OCI-LY1 (cell line): ENCODE measurements at regions not wholly inside any gene's neighbourhood (a gene's known extent, or its start where the extent isn't known, plus 50 kb on each side); places are given as distances from the start of the nearest gene placed in this dataset.
"Not testable (repeated sequence)": the region's sequence is repeated elsewhere in the genome, so short reads cannot be mapped to it uniquely, and the experiment has no call there.

Experiments
- H2AFZ ChIP-seq: fragments of 200-600 bp; sonication (generic), shearing (Covaris generic); 2 replicates; pipeline ENCODE4 v1.6.0; 2014; ENCODE audit warnings: antibody characterized with exemption, mild to moderate bottlenecking, low read length
- H3F3A ChIP-seq: fragments of 200-600 bp; sonication (generic), shearing (Covaris generic); 2 replicates; pipeline ENCODE4 v1.6.0; 2014; ENCODE audit warnings: mild to moderate bottlenecking, antibody characterized with exemption, low read length, moderate library complexity; ENCODE audit not compliant: insufficient read depth
- H3K27ac ChIP-seq: fragments of 200-600 bp; sonication (generic); 2 replicates; pipeline ENCODE4 v1.5.1; 2014; ENCODE audit warnings: low read length, mixed run types, mild to moderate bottlenecking, low read depth; ENCODE audit not compliant: poor library complexity, severe bottlenecking
- H3K27me3 ChIP-seq: fragments of 200-600 bp; sonication (generic); 2 replicates; pipeline ENCODE4 v1.6.0; 2014; ENCODE audit warnings: antibody characterized with exemption, mild to moderate bottlenecking, low read length, moderate library complexity; ENCODE audit not compliant: insufficient read depth
- H3K36me3 ChIP-seq: fragments of 200-600 bp; sonication (generic); 2 replicates; pipeline ENCODE4 v1.6.1; 2014; ENCODE audit warnings: mild to moderate bottlenecking, antibody characterized with exemption, low read length, moderate library complexity, mixed read lengths; ENCODE audit not compliant: insufficient read depth
- H3K4me1 ChIP-seq: fragments of 200-600 bp; sonication (generic); 2 replicates; pipeline ENCODE4 v1.5.1; 2014; ENCODE audit warnings: mild to moderate bottlenecking, low read length, moderate library complexity; ENCODE audit not compliant: insufficient read depth, severe bottlenecking
- H3K4me2 ChIP-seq: fragments of 200-600 bp; sonication (generic), shearing (Covaris generic); 2 replicates; pipeline ENCODE4 v1.6.1; 2014; ENCODE audit warnings: low read length
- H3K4me3 ChIP-seq: fragments of 200-600 bp; sonication (generic); 2 replicates; pipeline ENCODE4 v1.5.1; 2014; ENCODE audit warnings: low read length, low read depth, mild to moderate bottlenecking, mixed read lengths; ENCODE audit not compliant: poor library complexity, severe bottlenecking
- H3K79me2 ChIP-seq: fragments of 200-600 bp; shearing (Covaris generic); 2 replicates; pipeline ENCODE4 v1.6.1; 2016; ENCODE audit warnings: mixed run types, low read length, mixed read lengths; ENCODE audit not compliant: insufficient read depth
- H3K9ac ChIP-seq: fragments of 200-600 bp; sonication (generic), shearing (Covaris generic); 2 replicates; pipeline ENCODE4 v1.6.1; 2014; ENCODE audit warnings: mild to moderate bottlenecking, low read length, mixed read lengths
- H3K9me2 ChIP-seq: fragments of 200-600 bp; sonication (generic), shearing (Covaris generic); 2 replicates; pipeline ENCODE4 v1.6.1; 2014; ENCODE audit warnings: low read depth, mild to moderate bottlenecking, low read length, mixed read lengths
- H3K9me3 ChIP-seq: fragments of 200-600 bp; shearing (Covaris generic); 2 replicates; pipeline ENCODE4 v1.6.1; 2014; ENCODE audit warnings: low read length, mixed read lengths
- H4K20me1 ChIP-seq: fragments of 200-600 bp; sonication (generic), shearing (Covaris generic); 2 replicates; pipeline ENCODE4 v1.6.0; 2016; ENCODE audit warnings: mild to moderate bottlenecking, low read length; ENCODE audit not compliant: insufficient read depth
- CTCF ChIP-seq: fragments of 200-600 bp; sonication (generic), shearing (Covaris generic); IDR thresholded peaks from 2 replicates; pipeline ENCODE4 v1.5.1; 2017; ENCODE audit warnings: mild to moderate bottlenecking, antibody characterized with exemption, low read length, moderate library complexity, mixed read lengths
- EZH2 ChIP-seq: fragments of 200-600 bp; sonication (generic), shearing (Covaris generic); IDR thresholded peaks from 2 replicates; pipeline ENCODE4 v1.8.0; 2017; ENCODE audit warnings: borderline replicate concordance, mixed run types, mild to moderate bottlenecking, antibody characterized with exemption, low read length, moderate library complexity, mixed read lengths

- no peak overlapping the region for H3K27ac ChIP-seq
- peaks cover 7% of the 10 kb centered on the region for H3K9me3 ChIP-seq
- no peak overlapping the region for H3K4me2 ChIP-seq
- H3F3A ChIP-seq = no peaks in the 10 kb centered on the region
- H3K79me2 ChIP-seq = no peaks in the 10 kb centered on the region
- H3K9ac ChIP-seq = no peak overlapping the region
- no peak overlapping the region for H3K4me3 ChIP-seq
- H3K4me1 ChIP-seq = no peaks in the 10 kb centered on the region
- H3K27me3 ChIP-seq = 0 out of 2 replicates have a peak, but pooled peaks cover 3% of the 10 kb centered on the region
- H3K36me3 ChIP-seq = no peaks in the 10 kb centered on the region
- H2AFZ ChIP-seq = no peak overlapping the region
- no peaks in the 10 kb centered on the region for H4K20me1 ChIP-seq
- TF ChIP-seq CTCF (no peak), EZH2 (no peak)
- no peaks in the 10 kb centered on the region for H3K9me2 ChIP-seq
Observed at GRCh38 chr10:28449926-28450325, 83.0 kb upstream of the WAC start.

GRCh38 chr10:28453926-28454325, 79.0 kb upstream of the WAC start:
- no peaks in the 10 kb centered on the region for H3K36me3 ChIP-seq
- no peaks in the 10 kb centered on the region for H4K20me1 ChIP-seq
- H3K27ac ChIP-seq = no peak overlapping the region
- H3K27me3 ChIP-seq = no peaks in the 10 kb centered on the region
- no peak overlapping the region for H3K4me2 ChIP-seq
- no peaks in the 10 kb centered on the region for H3F3A ChIP-seq
- no peak overlapping the region for H3K9ac ChIP-seq
- peaks cover 7% of the 10 kb centered on the region for H3K9me3 ChIP-seq
- no peak overlapping the region for H2AFZ ChIP-seq
- H3K79me2 ChIP-seq = no peaks in the 10 kb centered on the region
- TF ChIP-seq EZH2 (no peak), CTCF (no peak)
- no peaks in the 10 kb centered on the region for H3K4me1 ChIP-seq
- no peak overlapping the region for H3K4me3 ChIP-seq
- H3K9me2 ChIP-seq = no peaks in the 10 kb centered on the region

- H3K79me2 ChIP-seq = no peaks in the 10 kb centered on the region
- H3K4me2 ChIP-seq = no peak overlapping the region
- H3K27me3 ChIP-seq = no peaks in the 10 kb centered on the region
- H3K9me3 ChIP-seq = peaks cover 7% of the 10 kb centered on the region
- no peak for TF ChIP-seq CTCF
- TF ChIP-seq EZH2 = no peak
- no peak overlapping the region for H3K9ac ChIP-seq
- H3K4me3 ChIP-seq = no peak overlapping the region
- H4K20me1 ChIP-seq = no peaks in the 10 kb centered on the region
- no peak overlapping the region for H3K27ac ChIP-seq
- no peaks in the 10 kb centered on the region for H3F3A ChIP-seq
- H3K9me2 ChIP-seq = no peaks in the 10 kb centered on the region
- H3K36me3 ChIP-seq = no peaks in the 10 kb centered on the region
- H2AFZ ChIP-seq = no peak overlapping the region
- H3K4me1 ChIP-seq = no peaks in the 10 kb centered on the region
Observed at GRCh38 chr10:28457110-28457509, 75.8 kb upstream of the WAC start.

GRCh38 chr10:28457873-28458272, 75.0 kb upstream of the WAC start:
- not testable (repeated sequence) for H3K79me2 ChIP-seq, H3K4me2 ChIP-seq, H3K9me3 ChIP-seq, H3K4me3 ChIP-seq, H3K27me3 ChIP-seq, H3K36me3 ChIP-seq, H2AFZ ChIP-seq, H3K9me2 ChIP-seq, H3K27ac ChIP-seq, H3K4me1 ChIP-seq, H3K9ac ChIP-seq, H3F3A ChIP-seq, H4K20me1 ChIP-seq
